ENCODE measurements at regions not wholly inside any gene's neighbourhood (a gene's known extent, or its start where the extent isn't known, plus 50 kb on each side); places are given as distances from the start of the nearest gene placed in this dataset.
"Not testable (repeated sequence)": the region's sequence is repeated elsewhere in the genome, so short reads cannot be mapped to it uniquely, and the experiment has no call there.

DNA sequence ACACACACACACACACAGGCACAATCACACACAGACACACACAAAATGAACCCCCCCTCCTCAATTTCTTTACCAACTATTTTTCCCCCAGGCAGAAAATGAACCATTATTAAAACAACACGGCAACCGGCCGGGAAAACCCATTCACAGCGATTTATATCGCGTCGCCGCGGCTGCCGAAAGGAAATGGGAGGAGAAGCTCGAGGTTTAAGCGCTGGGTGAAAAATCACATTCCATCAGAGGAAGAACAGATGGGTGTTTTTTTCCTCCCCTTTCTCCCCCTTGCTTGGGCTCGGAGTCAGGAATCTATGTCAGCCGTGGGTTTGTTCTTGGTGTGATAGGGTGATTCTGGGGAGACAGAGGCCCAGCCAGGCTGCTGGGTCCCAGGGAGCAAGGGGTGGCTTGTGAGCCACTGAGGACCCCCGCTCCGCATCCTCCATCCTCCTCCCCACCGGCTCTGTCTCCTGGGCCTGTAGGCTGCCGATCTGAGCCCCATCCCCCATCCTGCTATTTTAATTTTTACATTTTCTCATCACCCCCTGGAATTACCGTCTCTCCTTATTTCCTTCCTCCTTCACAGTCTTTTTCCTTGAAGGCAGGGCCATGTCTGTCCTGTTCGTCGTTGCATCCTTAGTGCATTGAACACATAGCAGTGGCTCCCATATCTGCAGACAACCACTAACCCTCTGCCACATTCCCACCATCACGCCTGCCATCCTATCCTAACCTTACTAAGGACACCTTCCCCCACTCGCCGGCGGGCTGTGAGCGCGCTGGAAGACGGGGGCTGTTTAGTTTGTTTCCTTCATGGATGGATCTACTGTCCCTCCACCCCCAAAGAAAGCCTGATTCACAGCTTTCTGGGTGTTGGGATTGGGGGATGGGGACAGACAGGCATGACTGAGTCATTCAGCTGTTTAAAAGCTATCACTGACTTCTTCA, 137.7 kb downstream of the CRLF3 start:
- DNase-seq (ENCODE audit: low spot score), result not testable (repeated sequence)

- not testable (repeated sequence) for DNase-seq (ENCODE audit: low spot score)
These were observed 142.2 kb downstream of the CRLF3 start for GRCh38 chr17:30682280-30682679.

DNA sequence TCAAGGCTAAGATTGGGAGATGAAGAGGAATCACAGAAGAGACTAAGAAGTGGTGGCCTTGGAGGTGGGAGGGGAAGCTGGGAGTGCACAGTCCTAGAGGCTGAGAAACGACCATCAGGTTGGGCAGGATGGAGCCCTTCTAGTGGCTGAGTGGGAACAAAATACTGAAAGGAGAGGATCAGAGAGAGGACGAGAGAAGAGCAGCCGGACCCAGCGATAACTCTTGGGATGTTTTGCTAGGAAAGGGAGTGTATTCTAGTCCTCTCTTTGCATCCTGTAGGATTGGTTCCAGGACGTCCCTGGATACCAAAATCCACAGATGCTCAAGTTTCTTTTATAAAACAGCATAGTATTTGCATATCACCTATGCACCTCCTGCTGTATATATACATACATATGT, 143.8 kb downstream of the CRLF3 start:
- not testable (repeated sequence) for DNase-seq (ENCODE audit: low spot score)

- no peak for DNase-seq (ENCODE audit: low spot score)
These were observed 146.8 kb downstream of the CRLF3 start for GRCh38 chr17:30677550-30678249.

DNA sequence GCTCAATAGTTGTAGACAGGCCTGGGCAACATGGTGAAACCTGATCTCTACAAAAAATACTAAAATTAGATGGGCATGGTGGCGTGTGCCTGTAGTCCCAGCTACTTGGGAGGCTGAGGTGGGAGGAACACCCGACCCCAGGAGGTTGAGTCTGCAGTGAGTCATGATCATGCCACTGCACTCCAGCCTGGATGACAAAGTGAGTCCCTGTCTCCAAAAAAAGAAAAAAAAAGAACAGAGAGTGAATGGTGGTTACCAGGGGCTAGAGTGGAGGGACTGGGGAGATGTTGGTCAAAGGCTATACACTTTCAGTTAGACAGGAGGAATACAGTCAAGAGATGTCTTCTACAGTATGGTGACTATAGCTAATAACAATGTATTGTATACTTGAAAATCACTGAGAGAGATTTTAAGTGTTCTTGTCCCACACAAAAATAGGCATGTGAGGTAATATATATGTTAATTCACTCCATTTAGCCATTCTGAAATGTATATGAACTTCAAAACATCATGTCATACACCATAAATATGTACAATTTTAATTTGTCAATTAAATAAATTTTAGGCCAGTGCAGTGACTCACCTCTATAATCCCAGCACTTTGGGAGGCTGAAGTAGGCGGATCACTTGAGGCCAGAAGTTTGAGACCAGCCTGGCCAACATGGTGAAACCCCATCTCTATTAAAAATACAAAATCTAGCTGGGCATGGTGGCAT, 148.6 kb downstream of the CRLF3 start:
- DNase-seq (ENCODE audit: low spot score), result not testable (repeated sequence)

DNA sequence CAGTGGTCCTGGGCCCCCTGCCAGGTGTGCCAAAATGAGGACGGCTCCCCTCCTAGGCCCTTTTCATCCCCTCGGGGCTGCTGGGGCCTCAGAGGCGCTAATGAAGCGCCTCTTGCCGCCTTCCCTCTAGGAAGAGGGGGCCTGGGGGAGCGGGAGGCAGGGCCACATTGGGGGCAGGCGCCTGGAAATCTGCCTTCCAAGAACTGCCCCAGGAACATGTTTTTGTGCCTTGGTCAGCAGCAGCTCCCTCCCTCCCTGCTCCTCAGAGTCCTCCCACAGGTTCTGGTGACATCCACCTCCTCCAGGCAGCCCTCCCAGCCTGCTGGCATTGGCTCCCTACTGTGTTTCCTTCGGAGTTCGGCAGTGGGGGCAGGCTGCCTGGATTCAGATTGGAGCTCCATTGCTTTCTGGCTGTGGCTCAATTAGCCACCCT, 155.3 kb downstream of the CRLF3 start:
- DNase-seq (ENCODE audit: low spot score), result not testable (repeated sequence)

DNA sequence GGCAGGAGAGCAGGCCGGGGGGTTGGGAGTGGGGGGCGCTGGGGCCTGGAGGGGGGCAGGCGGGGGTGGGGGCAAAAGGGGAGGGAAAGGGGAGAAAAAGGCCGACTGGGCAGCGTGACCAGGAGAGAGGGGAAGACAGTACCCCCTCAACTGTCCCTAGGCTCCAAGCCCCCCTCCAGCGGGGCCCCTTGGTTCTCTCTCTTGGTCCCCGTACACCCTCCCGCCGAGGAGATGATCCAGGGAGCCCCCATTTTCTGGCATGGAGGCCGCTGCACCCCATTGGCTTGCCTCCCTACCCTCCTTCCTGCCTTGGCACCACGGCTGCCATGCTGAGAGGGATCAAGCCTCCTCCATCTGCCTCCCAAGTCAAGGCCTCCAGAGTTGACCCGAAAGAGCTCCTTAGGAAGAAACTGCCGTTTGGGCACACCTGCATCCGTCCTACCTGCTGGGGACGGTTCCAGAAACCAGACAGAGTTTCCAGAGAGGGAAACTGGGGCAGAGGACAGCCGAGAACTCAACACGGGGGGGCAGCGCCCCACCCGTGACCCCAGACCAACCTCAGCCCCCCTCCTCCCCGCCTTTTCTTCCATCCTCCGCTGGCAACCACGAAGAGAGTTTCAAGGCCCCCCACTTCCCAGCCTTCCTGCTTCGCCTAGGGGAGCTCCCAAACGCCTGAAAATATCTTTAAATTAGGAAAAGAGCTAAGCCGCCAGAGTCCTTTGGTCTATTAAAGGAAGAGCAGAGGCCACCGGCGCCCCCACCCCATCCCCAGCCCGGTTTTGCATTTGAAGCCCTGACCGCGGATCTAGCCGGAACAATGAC, 155.9 kb downstream of the CRLF3 start:
- not testable (repeated sequence) for DNase-seq (ENCODE audit: low spot score)

GRCh38 chr17:30667657-30668359, 156.7 kb downstream of the CRLF3 start:
- DNase-seq (ENCODE audit: low spot score), result not testable (repeated sequence)

GRCh38 chr17:30666838-30667656, 157.4 kb downstream of the CRLF3 start:
- DNase-seq (ENCODE audit: low spot score), result not testable (repeated sequence)

DNA sequence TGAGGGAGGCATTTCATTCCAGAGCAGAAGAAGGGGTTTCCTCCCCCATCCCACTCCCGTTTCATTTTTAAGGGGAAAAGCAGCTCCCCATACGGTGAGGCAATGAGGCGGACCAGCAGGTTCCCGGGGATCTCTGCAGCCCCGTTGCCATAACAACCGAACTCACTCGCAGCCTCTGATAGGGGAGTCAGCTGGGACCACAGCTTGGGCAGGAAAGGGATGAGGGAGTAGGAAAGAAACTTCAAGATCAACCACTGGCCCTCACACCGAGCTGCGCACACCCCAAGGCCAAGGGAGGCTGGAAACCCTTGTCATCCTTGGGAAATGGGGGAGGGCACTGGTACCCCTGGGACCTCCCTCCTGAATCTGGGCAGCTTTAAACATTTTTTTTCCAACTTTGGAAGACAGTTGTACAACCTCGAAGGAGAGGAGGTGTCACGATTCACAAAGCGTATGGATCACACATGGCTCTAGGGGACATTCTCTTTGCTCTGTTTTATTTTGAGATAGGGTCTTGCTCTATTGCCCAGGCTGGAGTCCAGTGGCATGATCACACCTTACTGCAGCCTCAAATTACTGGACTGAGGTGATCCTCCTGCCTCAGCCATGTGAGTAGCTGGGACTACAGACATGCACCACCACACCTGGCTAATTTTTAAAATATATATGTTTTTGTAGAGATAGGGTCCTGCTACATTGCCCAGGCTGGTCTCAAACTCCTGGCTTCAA, 160.6 kb downstream of the CRLF3 start:
- DNase-seq (ENCODE audit: low spot score), result not testable (repeated sequence)

GRCh38 chr17:30657148-30657547, 167.3 kb downstream of the CRLF3 start:
- not testable (repeated sequence) for DNase-seq (ENCODE audit: low spot score)

DNA sequence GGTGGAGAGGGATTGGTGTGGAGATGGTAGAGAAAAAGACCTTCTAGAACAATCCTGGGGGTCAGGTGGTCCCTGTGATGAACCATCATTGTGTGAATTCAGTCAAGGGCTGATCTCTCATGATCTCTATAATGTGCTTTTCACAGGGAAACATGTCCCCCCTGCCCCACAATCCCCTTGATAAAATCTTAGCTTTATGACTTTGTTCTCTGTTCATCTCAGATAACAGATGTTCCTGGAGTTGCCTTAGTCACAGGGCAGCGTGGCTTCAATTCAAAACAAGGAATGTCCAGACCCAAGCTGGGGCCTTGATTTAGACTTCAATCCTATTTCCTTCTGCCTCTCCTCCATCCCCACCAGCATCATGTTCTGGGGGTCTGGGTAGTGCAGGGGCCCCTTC, 171.5 kb downstream of the CRLF3 start:
- DNase-seq (ENCODE audit: low spot score), result not testable (repeated sequence)

- DNase-seq (ENCODE audit: low spot score), result not testable (repeated sequence)
These were observed 172.9 kb downstream of the GOSR1 start for GRCh38 chr17:30650149-30650548.

- DNase-seq (ENCODE audit: low spot score), result not testable (repeated sequence)
These were observed 170.9 kb downstream of the GOSR1 start for GRCh38 chr17:30648015-30648620.

GRCh38 chr17:30645875-30646274, 168.7 kb downstream of the GOSR1 start:
- not testable (repeated sequence) for DNase-seq (ENCODE audit: low spot score)

DNA sequence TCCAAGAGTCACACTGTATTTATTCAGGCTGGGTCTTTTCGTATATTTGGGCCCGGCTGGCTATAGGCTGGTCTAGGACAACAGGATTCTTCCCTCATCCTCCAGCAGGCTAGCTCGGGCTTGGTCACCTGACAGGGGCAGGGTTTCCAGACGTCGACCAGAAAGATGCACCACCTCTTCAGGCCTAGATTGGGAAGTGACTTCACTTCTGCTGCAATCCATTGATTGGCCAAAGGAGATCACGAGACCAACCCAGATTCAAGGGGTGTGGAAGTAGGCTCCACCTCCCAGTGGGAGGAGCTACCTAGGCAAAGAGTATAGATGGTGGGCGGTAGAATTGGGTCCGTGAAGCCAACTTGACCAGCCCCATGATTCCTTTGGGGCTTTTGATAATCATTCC, 167.5 kb downstream of the GOSR1 start:
- DNase-seq (ENCODE audit: low spot score), result not testable (repeated sequence)

- DNase-seq (ENCODE audit: low spot score), result not testable (repeated sequence)
These were observed 167.1 kb downstream of the GOSR1 start for GRCh38 chr17:30644287-30644686.

DNA sequence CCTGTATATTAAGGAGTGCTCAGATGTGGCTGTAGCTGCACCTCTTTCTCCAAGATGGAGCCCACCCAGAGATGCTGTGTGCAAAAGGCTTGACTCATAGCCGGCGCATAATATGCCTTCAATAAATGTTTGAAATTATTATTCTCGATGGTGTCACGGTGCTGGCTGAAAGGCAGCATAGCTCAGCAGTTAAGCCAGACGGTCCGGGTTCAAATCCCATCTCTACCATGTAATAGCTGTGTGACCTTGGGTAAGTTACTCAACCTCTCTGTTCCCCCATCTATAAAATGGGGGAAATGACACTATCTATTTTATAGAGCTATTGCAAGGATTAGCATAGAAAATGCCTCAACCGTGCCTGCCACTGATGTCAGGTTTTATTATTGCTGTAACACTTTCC, 164.2 kb downstream of the GOSR1 start:
- DNase-seq (ENCODE audit: low spot score), result not testable (repeated sequence)

GRCh38 chr17:30639391-30639790, 162.2 kb downstream of the GOSR1 start:
- DNase-seq (ENCODE audit: low spot score), result not testable (repeated sequence)
